ENCODE measurements at regions not wholly inside any gene's neighbourhood (a gene's known extent, or its start where the extent isn't known, plus 50 kb on each side); places are given as distances from the start of the nearest gene placed in this dataset.

- Histone ChIP-seq H3K4me1 (ENCODE audit: control insufficient read depth, insufficient read depth, low read length) (no peaks in the 10 kb centered on the region), H3K36me3 (ENCODE audit: control insufficient read depth, insufficient read depth, low read length, severe bottlenecking) (no peaks in the 10 kb centered on the region), H3K9ac (ENCODE audit: low read length) (no peak overlapping the region), H3K27me3 (replicated peaks; ENCODE audit: control insufficient read depth, insufficient read depth, low read length) (no peaks in the 10 kb centered on the region), H3K4me3 (ENCODE audit: low read length) (no peak overlapping the region), H3K9me3 (ENCODE audit: control insufficient read depth, low read length) (no peaks in the 10 kb centered on the region)
- DNase-seq (ENCODE audit: low read depth) = no peak
Observed at GRCh38 chr12:39043424-39043822, 138.0 kb upstream of the CPNE8 start.

DNA sequence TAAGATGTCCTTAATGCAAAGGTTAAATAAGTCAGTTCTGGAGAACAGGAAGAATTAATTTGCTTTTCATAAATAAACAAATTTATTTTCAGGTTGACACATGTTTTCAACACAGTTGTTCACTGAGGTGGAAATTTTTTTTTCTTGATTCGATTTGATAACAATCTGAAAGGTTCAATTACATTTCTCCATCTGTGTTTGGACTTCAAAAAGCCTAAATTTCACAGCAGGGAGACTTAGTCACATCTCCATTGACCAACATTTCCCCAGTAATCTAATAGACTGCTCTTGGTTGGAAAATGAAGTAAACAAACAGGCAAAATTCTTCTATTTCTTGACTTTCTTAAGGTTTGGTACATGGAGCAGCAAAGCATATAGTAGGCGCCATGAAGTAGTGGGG, 134.9 kb upstream of the CPNE8 start:
- Histone ChIP-seq H3K9ac (ENCODE audit: low read length) (no peak overlapping the region), H3K4me3 (ENCODE audit: low read length) (no peak overlapping the region), H3K4me1 (ENCODE audit: control insufficient read depth, insufficient read depth, low read length) (no peaks in the 10 kb centered on the region), H3K27me3 (replicated peaks; ENCODE audit: control insufficient read depth, insufficient read depth, low read length) (no peaks in the 10 kb centered on the region), H3K36me3 (ENCODE audit: control insufficient read depth, insufficient read depth, low read length, severe bottlenecking) (no peaks in the 10 kb centered on the region), H3K9me3 (ENCODE audit: control insufficient read depth, low read length) (no peaks in the 10 kb centered on the region)
- DNase-seq (ENCODE audit: low read depth) = no peak

GRCh38 chr12:39037115-39037514, 131.7 kb upstream of the CPNE8 start:
- Histone ChIP-seq H3K27me3 (replicated peaks; ENCODE audit: control insufficient read depth, insufficient read depth, low read length) (no peaks in the 10 kb centered on the region), H3K36me3 (ENCODE audit: control insufficient read depth, insufficient read depth, low read length, severe bottlenecking) (no peaks in the 10 kb centered on the region), H3K9me3 (ENCODE audit: control insufficient read depth, low read length) (no peaks in the 10 kb centered on the region), H3K4me1 (ENCODE audit: control insufficient read depth, insufficient read depth, low read length) (no peaks in the 10 kb centered on the region), H3K9ac (ENCODE audit: low read length) (no peak overlapping the region), H3K4me3 (ENCODE audit: low read length) (no peak overlapping the region)
- DNase-seq (ENCODE audit: low read depth) = no peak

DNA sequence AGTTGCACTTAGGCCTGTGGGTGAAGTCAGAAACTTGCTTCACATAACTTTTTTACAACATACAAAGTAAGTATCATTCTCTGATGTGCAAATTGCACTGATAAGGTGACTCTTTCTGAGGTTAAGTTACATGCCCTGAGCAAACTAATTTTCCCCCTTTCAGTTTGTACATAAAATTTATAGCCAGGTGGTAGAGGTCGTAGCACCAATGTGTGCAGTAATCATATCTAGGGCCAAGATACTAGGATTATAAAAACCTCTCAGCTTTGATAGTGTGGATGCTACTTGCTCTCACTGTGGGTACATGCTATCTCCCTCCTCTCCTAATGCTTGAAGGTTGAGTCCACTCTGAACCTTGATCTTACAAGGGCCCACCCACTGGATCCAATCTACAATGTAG, 130.7 kb upstream of the CPNE8 start:
- H3K9ac ChIP-seq (ENCODE audit: low read length) = no peak overlapping the region

GRCh38 chr12:39033782-39034181, 128.4 kb upstream of the CPNE8 start:
- Histone ChIP-seq H3K27me3 (replicated peaks; ENCODE audit: control insufficient read depth, insufficient read depth, low read length) (no peaks in the 10 kb centered on the region), H3K4me1 (ENCODE audit: control insufficient read depth, insufficient read depth, low read length) (no peaks in the 10 kb centered on the region), H3K4me3 (ENCODE audit: low read length) (no peak overlapping the region), H3K9ac (ENCODE audit: low read length) (no peak overlapping the region), H3K9me3 (ENCODE audit: control insufficient read depth, low read length) (no peaks in the 10 kb centered on the region), H3K36me3 (ENCODE audit: control insufficient read depth, insufficient read depth, low read length, severe bottlenecking) (no peaks in the 10 kb centered on the region)
- DNase-seq (ENCODE audit: low read depth) = no peak

More for the DNA sequence above, 130.7 kb upstream of the CPNE8 start:
- no peaks in the 10 kb centered on the region for H3K9me3 ChIP-seq (ENCODE audit: control insufficient read depth, low read length)
- no peaks in the 10 kb centered on the region for H3K36me3 ChIP-seq (ENCODE audit: control insufficient read depth, insufficient read depth, low read length, severe bottlenecking)
- H3K4me1 ChIP-seq (ENCODE audit: control insufficient read depth, insufficient read depth, low read length) = no peaks in the 10 kb centered on the region
- DNase-seq (ENCODE audit: low read depth) = no peak
- no peaks in the 10 kb centered on the region for H3K27me3 ChIP-seq (replicated peaks; ENCODE audit: control insufficient read depth, insufficient read depth, low read length)
- H3K4me3 ChIP-seq (ENCODE audit: low read length) = no peak overlapping the region

DNA sequence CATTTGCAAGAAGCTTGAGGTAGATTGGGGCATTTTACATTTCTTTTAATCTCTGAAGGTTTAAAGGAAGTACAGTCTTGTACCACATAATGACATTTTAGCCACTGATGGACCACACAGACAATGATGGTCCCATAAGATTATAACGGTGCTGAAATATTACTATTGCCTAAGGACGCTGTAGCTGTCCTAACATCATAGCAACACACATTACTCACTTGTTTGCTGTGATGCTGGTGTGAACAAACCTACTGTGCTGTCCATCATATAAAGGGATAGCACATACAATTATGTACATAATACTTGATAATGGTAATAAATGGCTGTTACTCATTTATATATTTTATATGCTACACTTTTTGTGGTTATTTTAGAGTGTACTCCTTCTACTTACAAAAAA, 127.1 kb upstream of the CPNE8 start:
- Histone ChIP-seq H3K9ac (ENCODE audit: low read length) (no peak overlapping the region), H3K9me3 (ENCODE audit: control insufficient read depth, low read length) (no peaks in the 10 kb centered on the region), H3K27me3 (replicated peaks; ENCODE audit: control insufficient read depth, insufficient read depth, low read length) (no peaks in the 10 kb centered on the region), H3K4me3 (ENCODE audit: low read length) (no peak overlapping the region), H3K4me1 (ENCODE audit: control insufficient read depth, insufficient read depth, low read length) (no peaks in the 10 kb centered on the region), H3K36me3 (ENCODE audit: control insufficient read depth, insufficient read depth, low read length, severe bottlenecking) (no peaks in the 10 kb centered on the region)
- no peak for DNase-seq (ENCODE audit: low read depth)

DNA sequence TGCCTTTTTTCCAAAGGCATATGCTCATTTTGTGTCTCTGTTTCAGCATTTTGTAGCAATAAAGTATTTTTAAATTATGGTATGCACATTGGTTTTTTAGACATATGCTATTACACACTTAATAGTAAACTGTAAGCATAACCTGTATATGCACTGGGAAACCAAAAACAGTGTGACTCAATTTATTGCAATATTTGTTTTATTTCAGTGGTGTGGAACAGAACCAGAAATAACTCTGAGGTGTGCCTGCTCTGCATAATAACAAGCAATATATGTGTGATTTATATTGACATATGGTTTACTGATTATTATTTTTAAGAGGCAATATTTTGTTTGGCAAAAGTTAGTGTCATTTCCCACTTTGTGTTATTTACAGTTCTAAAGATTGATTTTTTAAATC, 126.6 kb upstream of the CPNE8 start:
- no peak overlapping the region for H3K4me3 ChIP-seq (ENCODE audit: low read length)
- no peaks in the 10 kb centered on the region for H3K4me1 ChIP-seq (ENCODE audit: control insufficient read depth, insufficient read depth, low read length)
- DNase-seq (ENCODE audit: low read depth) = no peak
- H3K9me3 ChIP-seq (ENCODE audit: control insufficient read depth, low read length) = no peaks in the 10 kb centered on the region
- H3K9ac ChIP-seq (ENCODE audit: low read length) = no peak overlapping the region
- no peaks in the 10 kb centered on the region for H3K36me3 ChIP-seq (ENCODE audit: control insufficient read depth, insufficient read depth, low read length, severe bottlenecking)
- H3K27me3 ChIP-seq (replicated peaks; ENCODE audit: control insufficient read depth, insufficient read depth, low read length) = no peaks in the 10 kb centered on the region

- H3K9ac ChIP-seq (ENCODE audit: low read length) = no peak overlapping the region
- no peaks in the 10 kb centered on the region for H3K27me3 ChIP-seq (replicated peaks; ENCODE audit: control insufficient read depth, insufficient read depth, low read length)
- DNase-seq (ENCODE audit: low read depth) = no peak
- H3K4me1 ChIP-seq (ENCODE audit: control insufficient read depth, insufficient read depth, low read length) = no peaks in the 10 kb centered on the region
- H3K9me3 ChIP-seq (ENCODE audit: control insufficient read depth, low read length) = peaks cover 7% of the 10 kb centered on the region
- no peak overlapping the region for H3K4me3 ChIP-seq (ENCODE audit: low read length)
- H3K36me3 ChIP-seq (ENCODE audit: control insufficient read depth, insufficient read depth, low read length, severe bottlenecking) = no peaks in the 10 kb centered on the region
Observed at GRCh38 chr12:39028382-39028781, 123.0 kb upstream of the CPNE8 start.

- H3K4me3 ChIP-seq (ENCODE audit: low read length) = no peak overlapping the region
- no peak overlapping the region for H3K9ac ChIP-seq (ENCODE audit: low read length)
- H3K27me3 ChIP-seq (replicated peaks; ENCODE audit: control insufficient read depth, insufficient read depth, low read length) = no peaks in the 10 kb centered on the region
- no peaks in the 10 kb centered on the region for H3K9me3 ChIP-seq (ENCODE audit: control insufficient read depth, low read length)
- H3K36me3 ChIP-seq (ENCODE audit: control insufficient read depth, insufficient read depth, low read length, severe bottlenecking) = no peaks in the 10 kb centered on the region
- H3K4me1 ChIP-seq (ENCODE audit: control insufficient read depth, insufficient read depth, low read length) = no peaks in the 10 kb centered on the region
- DNase-seq (ENCODE audit: low read depth) = no peak
Observed at GRCh38 chr12:39012870-39013269, 107.5 kb upstream of the CPNE8 start.

DNA sequence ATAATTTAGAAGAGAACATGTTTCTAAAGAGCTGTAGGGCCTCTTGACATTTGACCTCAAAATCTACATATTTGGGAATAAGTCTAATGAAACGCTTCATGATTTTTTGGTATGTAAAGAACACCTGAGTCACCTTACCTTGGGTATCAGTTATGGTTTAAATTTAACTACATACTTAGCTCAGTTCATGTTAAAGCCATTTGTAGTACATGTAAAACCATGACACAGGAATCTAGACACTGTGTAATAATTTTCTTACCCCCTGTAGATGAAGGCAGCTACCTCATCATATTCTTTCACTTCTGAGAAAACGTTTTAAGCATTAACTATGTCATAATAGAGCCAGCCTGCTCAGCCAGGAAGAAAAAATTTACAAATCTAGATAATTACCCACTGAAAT, 105.8 kb upstream of the CPNE8 start:
- Histone ChIP-seq H3K36me3 (ENCODE audit: control insufficient read depth, insufficient read depth, low read length, severe bottlenecking) (no peaks in the 10 kb centered on the region), H3K4me3 (ENCODE audit: low read length) (no peak overlapping the region), H3K9me3 (ENCODE audit: control insufficient read depth, low read length) (no peaks in the 10 kb centered on the region), H3K9ac (ENCODE audit: low read length) (no peak overlapping the region), H3K4me1 (ENCODE audit: control insufficient read depth, insufficient read depth, low read length) (no peaks in the 10 kb centered on the region), H3K27me3 (replicated peaks; ENCODE audit: control insufficient read depth, insufficient read depth, low read length) (no peaks in the 10 kb centered on the region)
- DNase-seq (ENCODE audit: low read depth) = no peak

DNA sequence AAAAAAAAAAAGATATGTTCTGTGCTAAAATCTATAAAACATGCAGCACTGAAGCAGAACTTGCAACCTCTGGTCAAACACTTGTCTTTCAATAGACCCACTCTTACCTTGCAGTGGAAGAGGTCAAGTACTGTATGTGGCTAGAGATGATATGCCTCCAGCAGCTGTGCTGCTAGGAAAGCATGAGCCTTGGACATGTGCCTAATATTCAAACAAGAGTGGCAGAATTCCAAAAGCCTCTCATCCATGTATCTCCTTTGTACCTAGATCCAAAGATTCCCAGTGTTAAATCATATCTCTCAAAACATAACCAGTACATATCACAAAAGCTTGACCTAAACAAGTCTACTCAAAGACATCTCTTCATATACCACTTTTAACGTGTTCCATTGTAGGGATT, 105.0 kb upstream of the CPNE8 start:
- Histone ChIP-seq H3K36me3 (ENCODE audit: control insufficient read depth, insufficient read depth, low read length, severe bottlenecking) (no peaks in the 10 kb centered on the region), H3K9ac (ENCODE audit: low read length) (no peak overlapping the region), H3K4me1 (ENCODE audit: control insufficient read depth, insufficient read depth, low read length) (no peaks in the 10 kb centered on the region), H3K4me3 (ENCODE audit: low read length) (no peak overlapping the region), H3K27me3 (replicated peaks; ENCODE audit: control insufficient read depth, insufficient read depth, low read length) (no peaks in the 10 kb centered on the region), H3K9me3 (ENCODE audit: control insufficient read depth, low read length) (no peaks in the 10 kb centered on the region)
- no peak for DNase-seq (ENCODE audit: low read depth)

- Histone ChIP-seq H3K4me3 (ENCODE audit: low read length) (no peak overlapping the region), H3K36me3 (ENCODE audit: control insufficient read depth, insufficient read depth, low read length, severe bottlenecking) (no peaks in the 10 kb centered on the region), H3K4me1 (ENCODE audit: control insufficient read depth, insufficient read depth, low read length) (no peaks in the 10 kb centered on the region), H3K9ac (ENCODE audit: low read length) (no peak overlapping the region), H3K27me3 (replicated peaks; ENCODE audit: control insufficient read depth, insufficient read depth, low read length) (no peaks in the 10 kb centered on the region), H3K9me3 (ENCODE audit: control insufficient read depth, low read length) (no peaks in the 10 kb centered on the region)
- no peak for DNase-seq (ENCODE audit: low read depth)
Observed at GRCh38 chr12:39007619-39008018, 102.2 kb upstream of the CPNE8 start.

Measured in adipocyte (in vitro differentiated cells).